NCI-H82 treated with DMSO at 0.1 percent for 48 hours (cell line): ENCODE measurements at regions not wholly inside any gene's neighbourhood (a gene's known extent, or its start where the extent isn't known, plus 50 kb on each side); places are given as distances from the start of the nearest gene placed in this dataset.

Experiments
- DNase-seq: peaks from one replicate; lab custom pipeline; 2025; ENCODE audit not compliant: unreplicated experiment; lab: John Stamatoyannopoulos, UW

DNA sequence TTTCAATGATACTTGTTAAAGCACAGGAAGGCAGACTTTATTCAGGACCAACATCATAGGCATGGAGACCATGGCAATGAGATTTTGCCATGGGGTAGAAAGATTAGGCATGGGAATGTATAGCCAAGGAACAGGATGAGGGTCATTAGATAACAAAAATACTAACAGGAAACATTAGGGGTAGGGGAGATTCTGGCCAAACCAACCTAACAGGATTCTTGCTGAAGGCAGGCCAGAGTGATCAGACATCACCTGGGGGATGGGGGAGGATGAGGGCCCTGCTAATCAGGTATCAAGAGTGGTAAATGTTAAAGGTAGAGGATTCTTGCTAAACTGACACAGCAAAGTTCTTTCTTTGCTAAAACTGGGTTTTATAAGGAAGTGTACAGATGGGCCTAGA lies 481.8 kb downstream of the ETS1 start:
- DNase-seq: no peak

DNA sequence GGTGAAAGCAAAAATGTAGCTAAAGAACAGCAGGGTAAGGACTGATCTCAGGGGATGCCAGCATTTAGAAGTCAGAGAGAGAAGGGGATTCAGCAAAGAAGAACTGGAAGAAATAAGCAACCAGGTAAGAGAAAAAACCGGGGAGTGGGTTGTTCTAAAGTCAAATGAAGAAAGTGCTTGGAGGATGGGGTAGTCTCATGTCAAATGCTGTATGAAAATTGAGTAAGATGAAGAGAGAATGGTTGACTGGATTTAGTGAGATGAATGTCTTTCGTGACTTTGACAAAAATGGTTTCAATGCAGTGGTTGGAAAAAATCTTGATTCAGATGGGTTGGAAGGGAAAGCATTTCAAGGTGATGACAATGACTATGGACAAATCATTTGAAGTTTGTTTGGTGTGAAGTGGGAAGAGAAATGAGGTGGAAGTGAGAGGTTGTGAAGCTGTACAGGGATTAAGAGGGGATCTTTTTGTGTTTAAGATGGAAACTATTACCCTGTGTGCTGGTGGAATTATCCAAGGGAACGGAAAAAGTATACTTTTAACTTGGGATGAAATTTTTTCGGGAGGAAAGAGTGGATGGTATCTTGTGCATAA lies 484.0 kb downstream of the ETS1 start:
- no peak for DNase-seq

DNA sequence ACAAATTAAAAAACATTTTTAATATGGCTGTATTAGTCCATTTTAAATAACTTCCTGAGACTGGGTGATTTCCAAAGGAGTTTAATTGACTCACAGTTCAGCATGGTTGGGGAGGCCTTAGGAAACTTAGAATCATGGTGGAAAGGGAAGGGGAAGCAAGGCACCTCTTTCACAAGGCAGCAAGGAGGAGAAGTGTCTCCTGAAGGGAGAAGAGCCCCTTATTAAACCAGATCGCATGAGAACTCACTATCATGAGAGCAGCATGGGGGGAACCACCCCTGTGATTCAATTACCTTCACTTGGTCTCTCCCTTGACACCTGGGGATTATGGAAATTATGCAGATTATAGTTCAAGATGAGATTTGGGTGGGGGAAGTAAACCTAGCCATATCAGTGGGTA lies 488.6 kb downstream of the ETS1 start:
- peak; percentile 76 for DNase-seq

DNA sequence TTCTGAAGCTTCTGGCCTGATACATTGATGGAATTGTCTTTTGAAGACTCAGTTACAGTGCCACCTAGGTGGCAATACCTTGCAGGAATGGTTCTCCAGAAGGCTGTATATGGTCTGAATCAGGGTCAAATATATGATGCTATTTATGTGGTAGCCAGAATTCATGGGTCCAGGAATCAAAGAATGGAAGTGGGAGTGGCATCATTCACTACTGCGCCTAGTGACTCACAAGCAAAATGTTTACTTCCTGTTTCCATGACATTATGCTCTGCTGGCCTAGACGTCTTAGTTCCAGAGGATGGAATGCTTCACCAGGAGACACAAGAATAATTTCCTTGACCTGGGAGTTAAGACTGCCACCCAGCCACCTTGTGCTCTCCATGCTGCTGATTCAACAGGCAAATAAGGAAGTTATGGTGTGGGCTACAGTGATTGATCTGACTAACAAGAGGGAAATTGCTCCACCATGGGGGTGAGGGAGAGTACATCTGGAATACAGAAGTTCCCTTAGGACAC lies 491.8 kb downstream of the ETS1 start:
- DNase-seq: no peak

DNA sequence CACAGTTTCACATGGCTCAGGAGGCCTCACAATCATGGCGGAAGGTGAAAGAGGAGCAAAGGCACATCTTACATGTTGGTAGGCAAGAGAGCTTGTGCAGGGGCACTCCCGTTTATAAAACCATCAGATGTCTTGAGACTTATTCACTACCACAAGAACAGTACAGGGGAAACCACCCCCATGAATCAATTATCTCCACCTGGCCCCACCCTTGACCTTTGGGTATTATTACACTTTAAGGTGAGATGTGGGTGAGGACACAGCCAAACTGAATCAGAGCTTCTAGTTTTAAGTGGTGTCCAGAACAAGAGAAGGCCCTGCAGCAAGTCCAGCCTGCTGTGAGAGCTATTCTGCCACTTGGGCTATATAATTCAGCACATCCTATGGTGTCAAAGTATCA lies 493.7 kb downstream of the ETS1 start:
- DNase-seq: no peak

DNA sequence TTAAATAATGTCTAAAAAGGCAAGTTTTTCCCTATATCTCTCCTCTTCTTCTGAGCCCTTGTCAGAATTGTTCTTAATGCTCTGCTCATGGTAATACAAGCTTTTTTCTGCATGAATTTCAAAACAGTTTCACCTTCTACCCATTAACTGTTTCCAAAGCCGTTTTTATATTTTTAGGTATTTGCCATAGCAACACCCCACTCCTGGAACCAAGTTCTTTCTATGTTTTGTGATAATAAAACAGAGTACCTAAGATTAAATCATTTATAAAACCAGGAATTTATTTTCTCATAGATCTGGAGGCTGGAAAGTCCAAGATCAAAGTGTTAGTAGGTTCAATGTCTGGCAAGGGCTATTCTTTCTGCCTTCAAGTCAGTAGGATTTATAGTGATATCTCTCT lies 497.4 kb downstream of the ETS1 start:
- no peak for DNase-seq

DNA sequence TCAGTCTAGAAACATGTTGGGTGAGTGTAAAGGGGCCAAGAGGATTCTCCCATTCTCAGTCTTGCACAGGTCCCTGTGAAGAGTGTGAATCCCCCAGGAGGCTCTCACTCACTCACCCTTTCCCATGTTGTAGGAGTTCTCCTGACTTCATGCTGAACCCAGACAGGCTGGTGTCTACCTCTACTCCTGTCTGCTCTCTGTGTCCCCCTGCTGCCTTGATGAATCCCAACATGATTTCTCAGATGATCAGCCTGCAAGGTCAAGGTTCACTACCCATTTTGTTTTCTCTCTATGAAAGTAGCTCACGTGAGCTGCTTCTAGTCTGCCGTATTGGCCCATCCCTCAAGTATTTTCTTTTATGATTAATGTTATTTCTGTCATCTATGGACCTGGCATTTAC lies 500.6 kb downstream of the ETS1 start:
- DNase-seq: no peak

DNA sequence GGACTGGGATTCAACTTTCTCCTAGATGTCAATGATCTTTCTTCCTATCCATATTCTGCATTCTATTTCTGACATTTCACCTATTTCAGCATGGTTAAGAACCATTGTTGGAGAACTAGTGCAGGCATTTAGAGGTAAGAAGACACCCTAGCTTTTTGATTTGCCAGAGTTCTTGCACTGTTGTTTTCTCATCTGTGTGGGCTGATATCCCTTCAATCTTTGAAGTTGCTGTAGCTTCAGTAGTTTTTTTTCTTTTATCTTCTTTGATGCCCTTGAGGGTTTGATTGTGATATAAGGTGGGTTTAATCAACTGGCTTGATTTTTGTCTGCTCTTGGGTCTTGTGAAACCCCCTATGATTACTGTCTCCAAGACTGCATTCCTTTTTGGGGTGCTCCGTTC lies 502.1 kb downstream of the ETS1 start:
- no peak for DNase-seq

DNA sequence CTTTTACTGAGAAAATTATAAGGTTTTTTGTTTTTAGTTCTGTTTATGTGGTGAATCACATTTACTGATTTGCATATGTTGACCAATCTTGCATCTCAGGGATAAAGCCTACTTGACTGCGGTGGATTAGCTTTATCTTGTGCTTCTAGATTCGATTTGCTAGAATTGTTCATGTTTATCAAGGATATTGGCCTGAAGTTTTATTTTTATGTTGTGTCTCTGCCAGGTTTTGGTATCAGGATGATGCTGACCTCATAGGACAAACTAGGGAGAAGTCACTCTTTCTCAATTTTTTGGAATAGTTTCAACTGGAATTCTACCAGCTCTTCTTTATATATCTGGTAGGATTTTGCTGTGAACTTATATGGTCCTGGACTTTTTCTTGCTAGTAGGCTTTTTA lies 504.8 kb downstream of the ETS1 start:
- DNase-seq: no peak

DNA sequence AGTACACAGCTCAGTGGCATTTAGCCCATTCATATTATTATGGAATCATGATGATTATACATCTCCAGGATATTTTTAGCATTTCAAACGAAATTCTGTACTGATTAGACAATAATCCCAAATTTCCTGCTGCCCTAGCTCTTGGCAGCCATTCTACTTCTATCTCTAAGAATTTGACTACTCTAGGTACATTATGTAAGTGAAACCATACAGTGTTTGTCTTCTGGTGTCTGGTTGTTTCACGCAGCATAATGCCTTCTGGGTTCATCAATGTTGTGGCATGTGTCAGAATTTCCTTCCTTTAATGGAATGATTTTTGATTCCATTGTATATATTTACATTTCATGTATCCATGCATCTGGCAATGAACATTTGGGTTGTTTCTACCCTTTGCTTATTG lies 517.7 kb downstream of the ETS1 start:
- DNase-seq: no peak

DNA sequence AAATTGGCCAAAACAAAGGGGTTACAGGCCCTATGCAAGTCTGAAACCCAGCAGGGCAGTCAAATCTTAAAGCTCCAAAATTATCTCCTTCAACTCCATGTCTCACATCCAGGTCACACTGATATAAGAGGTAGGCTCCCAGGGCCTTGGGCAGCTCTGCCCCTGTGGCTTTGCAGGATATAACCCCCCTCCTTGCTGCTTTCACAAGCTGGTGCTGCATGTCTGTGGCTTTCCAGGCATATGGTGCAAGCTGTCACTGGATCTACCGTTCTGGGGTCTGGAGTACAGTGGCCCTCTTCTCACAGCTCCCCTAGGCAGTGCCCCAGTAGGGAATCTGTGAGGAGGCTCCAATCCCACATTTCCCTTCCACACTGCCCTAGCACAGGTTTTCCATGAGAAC lies 519.6 kb downstream of the ETS1 start:
- no peak for DNase-seq

DNA sequence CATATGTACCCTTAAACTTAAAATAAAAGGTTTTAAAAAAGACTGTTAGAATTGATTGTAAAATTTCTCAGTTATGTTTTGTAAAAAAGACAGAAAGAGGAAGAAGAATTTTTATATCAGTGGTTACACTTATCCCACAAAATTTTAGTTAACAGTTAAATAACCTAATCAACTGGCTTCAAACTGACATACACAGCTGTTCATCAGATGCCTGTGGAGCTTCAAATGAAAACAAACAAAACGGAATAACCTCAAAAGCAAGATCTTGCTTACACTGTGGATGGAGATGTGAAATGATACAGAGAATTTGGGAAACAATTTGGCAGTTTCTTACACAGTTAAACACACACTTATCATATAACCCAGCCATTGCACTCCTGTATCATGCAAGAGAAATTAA lies 521.0 kb downstream of the ETS1 start:
- DNase-seq: no peak

DNA sequence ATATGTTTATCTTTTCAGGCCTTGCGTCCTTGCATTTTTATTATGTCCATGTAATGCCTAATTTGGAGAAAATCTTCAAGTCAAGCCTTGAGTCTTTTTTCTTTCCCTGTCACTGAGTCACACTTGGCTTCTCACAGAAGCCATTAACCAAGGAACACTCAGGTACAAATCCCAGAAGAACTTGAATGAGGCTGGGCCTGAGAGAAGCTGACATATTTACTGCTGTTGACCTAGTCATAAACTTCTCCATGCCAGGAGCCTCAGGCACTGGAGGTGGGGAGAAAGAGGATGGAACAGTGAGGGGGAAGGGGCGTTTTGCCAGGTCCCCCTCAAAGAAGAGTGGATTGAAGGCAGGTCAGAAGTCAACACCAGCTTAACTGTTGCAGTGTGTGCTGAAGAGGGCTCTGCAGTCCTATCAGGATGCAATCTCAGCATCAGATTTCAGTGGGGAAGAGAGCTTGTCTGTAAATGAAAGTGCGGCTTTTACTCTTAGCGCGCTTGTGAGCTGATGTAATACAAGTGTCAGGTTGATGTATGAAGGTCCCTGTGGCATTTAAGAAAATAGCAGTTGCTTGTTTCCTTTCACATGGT lies 526.0 kb downstream of the ETS1 start:
- no peak for DNase-seq

DNA sequence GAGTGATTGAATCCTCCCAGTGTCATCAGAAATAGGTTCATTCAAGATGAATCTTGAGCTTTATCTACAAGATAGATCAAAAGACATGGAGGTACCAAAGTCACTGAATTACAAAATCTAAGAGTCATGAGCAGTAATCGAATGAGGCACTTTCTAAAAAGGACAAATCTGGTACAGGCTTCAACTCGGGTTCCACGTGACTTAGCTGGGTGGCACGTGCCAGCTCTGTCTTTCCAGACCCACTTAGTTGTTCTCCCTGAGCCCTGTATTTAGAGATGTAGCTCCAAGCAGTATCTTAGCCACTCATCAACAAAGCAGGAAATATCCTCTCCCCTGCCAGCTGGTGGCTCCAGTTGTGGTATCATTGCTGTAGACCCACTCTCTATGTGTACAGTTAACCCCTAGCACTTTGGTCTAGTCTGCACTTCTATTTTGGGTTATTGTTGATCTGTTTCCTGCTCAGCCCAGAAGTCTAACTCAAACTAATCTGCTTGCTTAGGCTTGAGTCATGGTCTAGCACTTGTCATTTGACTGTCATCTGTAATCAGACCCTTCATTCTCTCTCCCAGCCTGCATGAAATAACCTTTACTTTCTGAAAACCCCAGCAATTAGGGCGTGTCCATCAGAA lies 528.7 kb downstream of the ETS1 start:
- DNase-seq: no peak

DNA sequence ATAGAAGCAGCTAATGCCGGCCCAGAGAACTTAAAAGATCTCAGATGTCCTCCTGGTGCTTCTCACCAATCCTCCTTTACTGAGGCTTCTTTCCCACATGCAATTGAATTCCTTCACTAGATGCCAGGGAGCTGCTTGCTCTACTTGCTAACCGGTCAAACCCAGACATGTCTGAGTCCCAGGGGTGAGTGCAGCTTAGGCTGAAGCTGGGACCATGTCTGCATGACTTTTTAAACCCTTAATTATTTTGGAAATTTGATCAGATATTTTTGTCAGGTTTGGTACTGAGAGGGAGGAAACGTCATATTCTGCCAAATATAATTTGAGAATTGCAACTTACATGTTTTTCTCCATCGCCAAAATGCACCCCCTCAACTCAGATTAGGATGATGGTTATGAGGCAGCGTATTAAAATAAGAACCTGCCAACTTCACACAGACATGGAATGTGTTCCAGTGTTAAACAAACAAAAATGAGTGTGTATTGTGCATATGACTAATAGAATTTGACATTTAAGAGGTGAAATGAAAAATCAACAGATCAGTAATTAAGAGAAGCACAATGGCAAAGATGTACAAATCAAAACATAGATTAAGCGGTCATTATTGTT lies 529.5 kb downstream of the ETS1 start:
- no peak for DNase-seq

DNA sequence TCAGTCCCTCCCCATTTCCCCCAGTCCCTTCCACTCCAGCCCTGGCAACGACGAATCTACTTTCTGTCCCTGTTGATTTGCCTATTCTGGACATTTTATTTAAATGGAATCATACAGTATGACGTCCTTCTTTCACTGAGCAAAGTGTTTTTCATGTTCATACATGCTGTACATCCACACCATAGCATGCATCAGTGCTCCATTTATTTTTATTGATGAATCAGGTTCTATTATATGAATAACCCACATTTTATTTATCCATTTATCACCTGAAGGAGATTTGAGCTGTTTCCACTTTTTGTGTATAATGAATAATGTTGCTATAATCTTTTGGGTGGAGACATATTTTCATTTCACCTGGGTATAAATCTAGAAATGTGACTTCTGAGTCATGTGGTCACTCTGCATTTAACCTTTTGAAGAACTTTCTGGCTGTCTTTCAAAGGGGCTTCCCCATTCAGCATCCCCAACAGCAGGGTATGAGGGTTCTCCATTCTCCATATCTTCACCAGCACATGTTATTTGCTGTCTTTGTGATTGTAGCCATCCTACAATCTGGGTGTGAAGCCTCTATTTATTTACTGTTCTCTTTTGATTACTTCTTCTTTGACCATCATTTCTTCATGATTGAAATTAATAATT lies 531.7 kb downstream of the ETS1 start:
- DNase-seq: no peak

DNA sequence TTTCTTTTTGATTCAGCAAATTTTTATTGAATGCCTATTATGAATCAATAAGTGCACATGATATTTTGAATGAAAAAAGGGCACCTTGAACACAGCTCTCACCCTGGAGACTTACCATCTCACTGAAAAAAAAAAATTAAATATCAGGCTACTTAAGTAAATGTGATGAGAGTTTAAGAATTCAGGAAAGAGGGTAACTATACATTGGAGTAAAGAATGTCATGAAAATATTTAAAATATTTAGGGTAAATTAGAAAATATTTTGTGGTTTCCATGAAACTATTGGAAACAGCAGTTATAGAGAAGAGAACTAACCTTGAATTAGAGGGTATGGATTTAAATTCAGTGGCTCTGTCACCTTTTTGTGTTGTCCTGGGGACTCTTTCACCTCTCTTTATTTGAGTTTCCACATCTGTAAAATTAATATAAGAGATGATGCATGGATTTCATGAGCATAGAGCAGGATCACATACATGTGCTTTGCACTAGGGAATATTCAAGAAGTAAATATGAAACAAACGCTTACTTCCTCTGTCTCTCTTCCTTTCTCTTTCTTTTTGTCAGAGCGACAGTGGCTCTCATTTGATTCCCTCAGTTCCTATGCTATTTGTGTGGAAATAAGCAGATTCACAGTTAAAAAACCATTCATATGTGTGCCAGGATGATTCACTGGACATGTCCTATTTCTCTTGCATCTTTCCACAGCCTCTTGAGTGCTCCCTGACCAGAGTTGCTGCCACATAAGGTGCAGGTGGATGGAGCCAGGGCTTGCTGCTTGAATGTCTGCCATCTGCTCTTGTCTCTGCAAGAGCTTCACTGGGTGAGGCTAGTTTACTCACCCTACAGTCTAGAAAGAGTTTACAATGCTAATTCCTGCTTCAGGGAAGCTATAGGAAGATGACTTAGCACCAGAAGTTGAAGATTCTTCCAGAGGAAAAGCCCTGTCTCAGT lies 533.1 kb downstream of the ETS1 start:
- DNase-seq: no peak

DNA sequence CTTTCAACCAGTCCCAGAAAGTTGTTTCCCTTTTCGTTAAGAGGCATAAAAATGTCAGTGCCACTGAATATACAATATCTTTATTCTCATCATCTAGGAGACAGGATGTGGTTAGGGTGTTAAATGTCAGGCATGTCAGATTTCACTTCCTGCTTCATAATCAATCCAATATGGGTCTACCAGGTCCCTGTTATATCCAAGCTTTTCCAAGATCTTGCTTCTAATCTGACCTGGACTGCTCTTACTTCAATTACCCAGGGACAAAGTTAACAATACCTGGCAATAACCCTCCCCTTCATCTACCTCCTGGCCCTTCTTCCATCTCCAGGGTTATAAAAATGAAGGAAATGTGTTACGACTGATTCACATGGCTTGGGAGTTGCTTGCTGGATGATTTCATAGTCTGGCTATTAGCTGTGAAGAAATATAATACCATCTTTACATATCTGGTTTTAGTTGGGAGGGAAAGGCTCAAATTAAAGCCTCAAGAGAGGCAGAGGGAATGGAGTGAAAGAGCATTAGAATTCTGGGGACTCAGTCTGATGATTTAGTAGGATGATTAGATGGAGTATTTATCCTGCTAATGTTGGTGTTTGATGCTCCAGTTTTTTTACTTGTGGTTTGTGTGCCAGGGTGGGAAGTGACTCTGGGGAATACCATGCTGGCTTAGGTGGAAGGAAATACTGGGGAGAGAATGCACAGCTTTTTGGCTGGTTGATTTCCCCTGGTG lies 534.3 kb downstream of the ETS1 start:
- no peak for DNase-seq

DNA sequence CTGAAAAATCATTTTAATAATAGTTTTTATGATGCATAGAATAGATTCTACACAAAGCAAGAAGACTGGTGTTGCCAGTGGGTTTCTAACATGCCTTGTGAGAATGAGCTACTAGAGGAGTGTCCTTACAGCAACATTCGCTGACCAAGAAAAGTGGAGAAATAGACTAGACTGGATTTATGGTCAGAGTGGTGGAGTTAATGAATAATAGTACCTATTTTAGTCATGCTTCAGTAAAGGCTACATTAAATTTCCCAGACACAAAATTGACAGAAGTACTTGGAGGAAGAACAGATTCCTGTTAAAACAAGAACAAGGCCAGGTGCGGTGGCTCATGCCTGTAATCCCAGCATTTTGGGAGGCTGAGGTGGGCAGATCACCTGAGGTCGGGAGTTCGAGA lies 539.2 kb downstream of the ETS1 start:
- no peak for DNase-seq

DNA sequence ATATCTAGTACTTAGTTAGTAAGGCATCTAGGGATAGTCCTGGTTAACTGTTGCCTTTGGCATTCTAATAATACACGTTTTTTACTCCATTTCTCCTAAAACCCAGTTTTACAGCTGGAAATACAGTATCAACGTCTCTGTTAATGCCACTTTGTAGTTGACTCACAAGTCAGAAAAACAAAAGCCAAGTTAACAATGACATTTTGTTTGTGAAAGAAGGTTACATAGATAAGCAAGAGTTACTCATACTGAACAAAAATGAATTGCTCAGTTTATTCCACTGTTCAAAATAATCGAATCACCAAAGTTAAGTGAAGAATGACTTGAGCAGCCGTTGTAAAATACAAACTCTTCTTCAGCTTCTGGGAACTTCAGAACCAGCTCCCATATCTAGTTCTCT lies 540.3 kb downstream of the ETS1 start:
- no peak for DNase-seq
